ENCODE measurements at regions not wholly inside any gene's neighbourhood (a gene's known extent, or its start where the extent isn't known, plus 50 kb on each side); places are given as distances from the start of the nearest gene placed in this dataset.

DNA sequence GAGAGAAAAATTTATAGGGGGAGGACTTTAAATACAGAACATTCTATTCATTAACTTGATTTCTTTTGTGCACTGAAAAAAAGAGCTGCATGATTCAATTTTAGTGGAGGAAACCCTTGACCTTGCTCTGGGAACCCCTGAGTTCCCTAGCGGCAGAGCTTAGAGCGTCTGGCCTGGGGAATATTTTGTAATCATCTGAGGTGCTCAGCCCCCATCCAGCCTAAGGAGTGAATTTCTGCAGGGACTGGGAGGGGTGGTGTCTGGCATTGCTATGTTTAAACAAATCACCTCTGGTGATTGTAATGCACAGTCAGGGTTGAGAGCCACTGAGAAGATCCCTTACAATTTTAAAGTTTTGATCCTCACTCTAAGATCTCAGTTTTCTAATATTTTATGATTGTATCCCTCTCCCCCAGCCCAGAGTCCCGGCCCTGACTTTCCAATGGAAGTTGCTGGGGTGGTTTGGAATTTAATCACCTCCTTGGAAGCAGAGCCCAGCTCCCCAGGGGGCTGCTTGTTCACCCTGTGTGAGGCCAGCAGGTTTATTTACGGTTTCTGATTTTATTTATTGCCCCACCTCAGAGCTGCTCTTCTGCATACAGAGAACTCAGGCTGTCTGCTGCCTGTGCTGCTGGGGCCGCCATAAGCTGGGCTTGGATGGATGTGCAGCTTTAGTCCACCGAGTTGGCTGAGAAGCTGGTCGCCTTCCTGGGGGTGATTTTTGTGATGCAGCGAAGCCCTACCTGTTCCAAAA lies 263.1 kb downstream of the LRFN2 start:
- TF ChIP-seq, protein P1, sequence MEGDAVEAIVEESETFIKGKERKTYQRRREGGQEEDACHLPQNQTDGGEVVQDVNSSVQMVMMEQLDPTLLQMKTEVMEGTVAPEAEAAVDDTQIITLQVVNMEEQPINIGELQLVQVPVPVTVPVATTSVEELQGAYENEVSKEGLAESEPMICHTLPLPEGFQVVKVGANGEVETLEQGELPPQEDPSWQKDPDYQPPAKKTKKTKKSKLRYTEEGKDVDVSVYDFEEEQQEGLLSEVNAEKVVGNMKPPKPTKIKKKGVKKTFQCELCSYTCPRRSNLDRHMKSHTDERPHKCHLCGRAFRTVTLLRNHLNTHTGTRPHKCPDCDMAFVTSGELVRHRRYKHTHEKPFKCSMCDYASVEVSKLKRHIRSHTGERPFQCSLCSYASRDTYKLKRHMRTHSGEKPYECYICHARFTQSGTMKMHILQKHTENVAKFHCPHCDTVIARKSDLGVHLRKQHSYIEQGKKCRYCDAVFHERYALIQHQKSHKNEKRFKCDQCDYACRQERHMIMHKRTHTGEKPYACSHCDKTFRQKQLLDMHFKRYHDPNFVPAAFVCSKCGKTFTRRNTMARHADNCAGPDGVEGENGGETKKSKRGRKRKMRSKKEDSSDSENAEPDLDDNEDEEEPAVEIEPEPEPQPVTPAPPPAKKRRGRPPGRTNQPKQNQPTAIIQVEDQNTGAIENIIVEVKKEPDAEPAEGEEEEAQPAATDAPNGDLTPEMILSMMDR (IDR thresholded peaks at IDR 0.05) = no peak
- ATAC-seq (ENCODE audit: low FRiP score) (no peak), DNase-seq (ENCODE audit: low spot score) (no peak)

DNA sequence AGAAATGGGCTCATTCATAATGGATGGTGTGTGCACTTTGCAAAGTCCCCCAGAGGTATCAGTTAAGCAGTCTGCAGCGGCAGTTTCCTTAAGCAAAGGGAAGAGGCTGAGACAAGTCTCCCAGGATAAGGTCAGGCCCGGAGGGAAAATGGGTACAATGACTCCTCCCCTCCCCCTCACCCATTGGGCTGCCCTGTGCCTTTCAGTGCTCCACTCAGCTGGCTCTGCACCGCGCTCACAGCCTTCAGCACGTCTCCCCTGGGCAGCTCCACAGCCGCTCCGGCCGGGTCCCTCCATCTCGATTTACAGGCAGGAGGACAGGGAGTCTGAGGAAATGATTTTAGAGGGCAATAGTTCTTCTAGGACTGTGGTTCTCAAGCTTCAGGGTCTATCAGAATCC lies 264.8 kb downstream of the LRFN2 start:
- DNase-seq (ENCODE audit: low spot score) (no peak), ATAC-seq (ENCODE audit: low FRiP score) (no peak)
- TF ChIP-seq, protein P1 (IDR thresholded peaks at IDR 0.05) = no peak

DNA sequence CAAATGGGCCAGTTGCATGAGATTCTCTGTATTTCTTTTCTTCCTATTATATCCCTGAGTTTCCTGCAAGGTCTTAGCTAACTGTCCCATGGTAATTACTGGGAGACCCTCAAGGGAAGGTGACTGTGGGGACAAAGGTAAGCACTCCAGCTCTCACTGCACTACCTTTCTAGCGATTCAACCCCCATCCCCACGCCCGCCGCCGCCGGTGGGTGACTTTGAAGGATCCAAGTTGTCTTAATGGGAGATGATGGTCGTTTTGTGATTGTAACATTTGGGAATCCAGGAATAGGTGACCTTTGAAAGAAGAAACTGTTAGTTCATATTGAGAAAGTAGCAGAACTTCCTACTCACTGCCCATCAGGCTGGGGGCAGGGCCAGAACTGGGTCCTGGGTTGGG lies 265.5 kb downstream of the LRFN2 start:
- TF ChIP-seq, protein P1 (IDR thresholded peaks at IDR 0.05) = no peak
- DNase-seq (ENCODE audit: low spot score) = no peak
- no peak for ATAC-seq (ENCODE audit: low FRiP score)

DNA sequence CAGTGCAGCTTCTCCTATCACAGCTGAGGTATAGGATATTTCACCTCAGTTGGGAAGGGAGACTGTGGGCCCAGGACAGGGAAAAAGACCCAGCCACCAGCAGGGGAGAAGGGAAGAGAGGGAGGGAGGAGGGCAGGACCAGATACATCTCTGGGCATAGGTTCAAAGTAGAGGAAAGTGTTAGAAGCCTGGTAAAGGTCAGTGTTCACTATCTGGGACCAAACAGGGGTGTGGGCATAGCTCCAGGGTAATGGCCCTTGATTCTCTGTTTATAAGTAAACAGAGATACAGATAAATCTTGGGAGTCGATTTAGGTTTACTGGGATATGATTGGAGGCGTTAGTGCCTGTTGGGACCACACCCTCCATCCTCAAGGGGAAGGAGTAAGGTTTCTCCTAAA lies 266.2 kb downstream of the LRFN2 start:
- TF ChIP-seq, protein P1 (IDR thresholded peaks at IDR 0.05) = no peak
- no peak for ATAC-seq (ENCODE audit: low FRiP score)
- no peak for DNase-seq (ENCODE audit: low spot score)

DNA sequence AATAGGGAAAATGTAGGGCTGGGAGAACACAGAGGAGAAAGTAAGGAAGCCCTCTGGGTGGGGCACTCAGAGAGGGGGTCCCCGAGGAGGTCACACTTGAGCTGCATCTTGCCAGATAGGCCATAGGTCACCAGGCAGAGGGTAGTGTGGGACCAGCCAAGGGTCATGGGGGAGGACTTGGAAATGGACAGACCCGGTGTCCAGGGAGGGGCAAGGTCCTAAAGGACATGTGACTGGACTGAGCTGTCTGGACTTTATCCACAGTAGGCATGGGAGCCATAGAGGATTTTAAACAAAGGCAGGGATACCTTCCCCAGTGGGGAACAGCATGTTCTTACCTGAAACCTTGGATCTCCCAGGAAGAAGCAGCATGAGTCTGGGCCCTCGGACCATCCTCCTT lies 266.7 kb downstream of the LRFN2 start:
- no peak for DNase-seq (ENCODE audit: low spot score)
- TF ChIP-seq, protein P1 (IDR thresholded peaks at IDR 0.05) = no peak

DNA sequence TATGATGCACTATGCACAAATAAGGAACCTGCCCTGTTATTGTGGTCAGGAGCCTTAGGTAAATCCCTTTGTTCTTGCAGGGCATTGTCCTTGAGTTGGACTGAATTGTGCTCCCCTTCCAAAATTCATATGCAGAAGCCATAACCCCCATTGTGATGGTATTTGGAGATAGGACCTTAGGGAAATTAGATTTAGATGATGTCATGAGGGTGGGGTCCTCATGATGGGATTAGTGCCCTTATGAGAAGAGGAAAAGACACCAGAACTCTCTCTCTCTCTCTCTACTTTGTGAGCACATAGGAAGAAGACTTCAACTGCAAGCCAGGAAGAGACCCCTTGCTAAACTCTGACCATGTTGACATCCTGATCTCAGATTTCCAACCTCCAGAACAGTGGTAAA lies 268.0 kb downstream of the LRFN2 start:
- no peak for DNase-seq (ENCODE audit: low spot score)
- TF ChIP-seq, protein P1 (IDR thresholded peaks at IDR 0.05) = no peak
- no peak for ATAC-seq (ENCODE audit: low FRiP score)

More for the DNA sequence above, 266.7 kb downstream of the LRFN2 start:
- ATAC-seq (ENCODE audit: low FRiP score) = no peak

DNA sequence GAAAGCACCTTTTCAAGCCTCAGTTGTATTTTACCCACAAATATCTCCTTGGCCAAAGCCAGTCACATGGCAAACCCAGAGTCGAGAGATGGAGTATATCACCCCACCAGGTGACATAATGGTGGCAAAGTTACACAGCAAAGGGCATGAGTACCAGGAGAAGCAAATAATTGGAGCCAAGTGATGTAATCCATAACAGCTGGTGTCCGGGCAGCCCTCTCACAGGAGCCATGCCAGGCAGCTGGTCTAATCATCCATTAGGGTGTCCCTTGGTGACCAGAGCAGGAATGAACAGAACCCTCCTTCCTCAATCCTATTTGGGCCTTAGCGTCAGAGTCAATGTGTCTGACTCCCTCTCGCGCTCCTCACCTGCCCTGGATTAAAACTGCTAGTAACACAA lies 272.1 kb downstream of the LRFN2 start:
- TF ChIP-seq, protein P1 (IDR thresholded peaks at IDR 0.05) = no peak
- no peak for DNase-seq (ENCODE audit: low spot score)
- ATAC-seq (ENCODE audit: low FRiP score) = no peak
